MCF 10A (cell line): ENCODE measurements at regions not wholly inside any gene's neighbourhood (a gene's known extent, or its start where the extent isn't known, plus 50 kb on each side); places are given as distances from the start of the nearest gene placed in this dataset.
A peak's percentile ranks its signal among the peaks of the same experiment; 100 is the strongest.

Experiments used
- BruUV-seq: library from RNA; stranded (reverse); fragments of 400-500 nt; replicated peaks from 2 replicates; lab custom pipeline; 2021; lab: Mats Ljungman, UMichigan
- CTCF ChIA-PET: fragments of 300-600 bp; sonication (Branson Sonifier 250); formaldehyde crosslinking; extraction: SDS; loops from one replicate; lab custom pipeline; 2021; ENCODE audit warnings: antibody characterized with exemption, inconsistent platforms; lab: Yijun Ruan, JAX
- POLR2A ChIA-PET: fragments of 300-600, 350-650 bp; sonication (Branson Sonifier 250); formaldehyde crosslinking; extraction: SDS; loops from one replicate; lab custom pipeline; 2020; ENCODE audit warnings: antibody characterized with exemption, inconsistent platforms; lab: Yijun Ruan, JAX
- DNase-seq: peaks from one replicate; pipeline ENCODE4 v3.0.0-alpha.2; 2018; ENCODE audit not compliant: unreplicated experiment
- H3K27ac Mint-ChIP-seq: one replicate; pipeline ENCODE4 v1.8.0; 2022; ENCODE audit warnings: mild to moderate bottlenecking, low read depth, mixed read lengths; ENCODE audit not compliant: unreplicated experiment
- H3K27me3 Mint-ChIP-seq: one replicate; pipeline ENCODE4 v1.8.0; 2022; ENCODE audit warnings: mixed read lengths; ENCODE audit not compliant: insufficient read depth, unreplicated experiment
- H3K36me3 Mint-ChIP-seq: one replicate; pipeline ENCODE4 v1.8.0; 2022; ENCODE audit warnings: mild to moderate bottlenecking, moderate library complexity, mixed read lengths; ENCODE audit not compliant: insufficient read depth, unreplicated experiment
- H3K4me1 Mint-ChIP-seq: one replicate; pipeline ENCODE4 v1.8.0; 2022; ENCODE audit warnings: mixed read lengths; ENCODE audit not compliant: insufficient read depth, unreplicated experiment
- H3K4me3 Mint-ChIP-seq: one replicate; pipeline ENCODE4 v1.8.0; 2022; ENCODE audit warnings: mild to moderate bottlenecking, moderate library complexity, mixed read lengths; ENCODE audit not compliant: unreplicated experiment
- H3K9me3 Mint-ChIP-seq: one replicate; pipeline ENCODE4 v1.8.0; 2022; ENCODE audit warnings: mixed read lengths; ENCODE audit not compliant: unreplicated experiment
- intact Hi-C: fragments of 100-400 bp; cut with micrococcal nuclease; formaldehyde crosslinking; loops from 2 replicates; pipeline ENCODE4 v1.14.1; 2022
- TF ChIP-seq, protein P1 (sequence below): fragments of 200-600 bp; IDR thresholded peaks from one replicate; pipeline ENCODE4 v1.8.0; 2022; ENCODE audit warnings: antibody characterized with exemption, mild to moderate bottlenecking; ENCODE audit not compliant: unreplicated experiment

DNA sequence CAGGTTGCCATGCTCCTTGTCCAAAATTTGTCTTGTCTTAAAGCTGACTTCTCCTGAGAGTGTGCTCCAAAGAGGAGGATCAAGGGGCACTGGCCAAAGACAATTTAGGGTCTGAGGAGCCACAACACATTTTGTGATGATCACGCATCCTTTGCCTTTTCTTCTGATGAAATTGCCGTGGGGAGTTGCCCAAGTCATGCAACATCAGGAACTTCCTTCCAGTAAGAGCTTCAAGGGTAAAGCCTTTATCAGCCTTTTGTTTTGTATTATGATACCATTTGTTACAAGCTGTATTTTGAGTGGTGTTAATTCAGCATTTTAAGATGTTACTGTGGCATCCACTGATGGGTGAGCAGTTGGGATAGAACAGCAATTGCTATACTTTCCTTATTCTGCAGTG lies 131.2 kb upstream of the MKI67 start:
- no peak for DNase-seq
- TF ChIP-seq, protein P1, sequence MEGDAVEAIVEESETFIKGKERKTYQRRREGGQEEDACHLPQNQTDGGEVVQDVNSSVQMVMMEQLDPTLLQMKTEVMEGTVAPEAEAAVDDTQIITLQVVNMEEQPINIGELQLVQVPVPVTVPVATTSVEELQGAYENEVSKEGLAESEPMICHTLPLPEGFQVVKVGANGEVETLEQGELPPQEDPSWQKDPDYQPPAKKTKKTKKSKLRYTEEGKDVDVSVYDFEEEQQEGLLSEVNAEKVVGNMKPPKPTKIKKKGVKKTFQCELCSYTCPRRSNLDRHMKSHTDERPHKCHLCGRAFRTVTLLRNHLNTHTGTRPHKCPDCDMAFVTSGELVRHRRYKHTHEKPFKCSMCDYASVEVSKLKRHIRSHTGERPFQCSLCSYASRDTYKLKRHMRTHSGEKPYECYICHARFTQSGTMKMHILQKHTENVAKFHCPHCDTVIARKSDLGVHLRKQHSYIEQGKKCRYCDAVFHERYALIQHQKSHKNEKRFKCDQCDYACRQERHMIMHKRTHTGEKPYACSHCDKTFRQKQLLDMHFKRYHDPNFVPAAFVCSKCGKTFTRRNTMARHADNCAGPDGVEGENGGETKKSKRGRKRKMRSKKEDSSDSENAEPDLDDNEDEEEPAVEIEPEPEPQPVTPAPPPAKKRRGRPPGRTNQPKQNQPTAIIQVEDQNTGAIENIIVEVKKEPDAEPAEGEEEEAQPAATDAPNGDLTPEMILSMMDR, result no peak
- CTCF ChIA-PET, result no interaction called here
- H3K4me3 Mint-ChIP-seq, result no peak overlapping the region
- H3K9me3 Mint-ChIP-seq, result no peaks in the 10 kb centered on the region
- no peaks in the 10 kb centered on the region for H3K27me3 Mint-ChIP-seq
- no peaks in the 10 kb centered on the region for H3K36me3 Mint-ChIP-seq
- intact Hi-C loops, result no loop called here
- BruUV-seq, result no TSS peak
- H3K27ac Mint-ChIP-seq, result no peak overlapping the region
- peaks cover 14% of the 10 kb centered on the region for H3K4me1 Mint-ChIP-seq
- POLR2A ChIA-PET, result no interaction called here

DNA sequence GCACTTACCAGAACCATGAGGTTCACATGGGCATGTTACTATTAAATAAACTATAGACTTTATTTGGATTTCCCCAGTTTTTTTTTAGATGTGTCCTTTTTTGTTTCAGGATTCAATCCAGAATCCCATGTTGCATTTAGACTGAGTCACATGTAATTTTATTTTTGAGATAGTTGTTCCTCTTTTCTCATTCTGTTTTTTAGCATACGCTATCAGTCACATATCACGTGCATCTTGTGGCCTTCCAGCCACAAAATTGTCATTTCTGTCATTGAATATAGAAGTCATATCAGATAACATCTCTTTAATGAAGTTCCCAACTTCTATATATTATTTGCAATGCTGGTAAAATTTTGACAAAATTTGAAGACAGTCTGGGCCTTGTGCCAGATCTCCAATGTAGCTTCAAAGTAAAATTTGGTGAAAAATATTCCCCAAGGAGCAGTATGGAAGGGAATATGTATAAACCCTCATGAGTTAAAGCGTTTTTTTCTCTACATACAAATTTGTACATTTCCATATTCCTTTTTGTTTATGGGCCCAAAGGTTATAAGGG lies 132.3 kb upstream of the MKI67 start:
- intact Hi-C loops, result no loop called here
- BruUV-seq, result no TSS peak
- no peak overlapping the region for H3K27ac Mint-ChIP-seq
- H3K27me3 Mint-ChIP-seq, result no peaks in the 10 kb centered on the region
- H3K4me3 Mint-ChIP-seq, result no peak overlapping the region
- ChIA-PET CTCF (interaction anchor here (0.6 kb wide), 1 partner anchor 517 kb away, joined by 3 read pairs; no protein-coding TSS in a partner anchor), POLR2A (no interaction called here)
- H3K4me1 Mint-ChIP-seq, result peaks cover 14% of the 10 kb centered on the region
- H3K36me3 Mint-ChIP-seq, result no peaks in the 10 kb centered on the region
- TF ChIP-seq, protein P1, result no peak
- DNase-seq, result no peak
- H3K9me3 Mint-ChIP-seq, result no peaks in the 10 kb centered on the region

DNA sequence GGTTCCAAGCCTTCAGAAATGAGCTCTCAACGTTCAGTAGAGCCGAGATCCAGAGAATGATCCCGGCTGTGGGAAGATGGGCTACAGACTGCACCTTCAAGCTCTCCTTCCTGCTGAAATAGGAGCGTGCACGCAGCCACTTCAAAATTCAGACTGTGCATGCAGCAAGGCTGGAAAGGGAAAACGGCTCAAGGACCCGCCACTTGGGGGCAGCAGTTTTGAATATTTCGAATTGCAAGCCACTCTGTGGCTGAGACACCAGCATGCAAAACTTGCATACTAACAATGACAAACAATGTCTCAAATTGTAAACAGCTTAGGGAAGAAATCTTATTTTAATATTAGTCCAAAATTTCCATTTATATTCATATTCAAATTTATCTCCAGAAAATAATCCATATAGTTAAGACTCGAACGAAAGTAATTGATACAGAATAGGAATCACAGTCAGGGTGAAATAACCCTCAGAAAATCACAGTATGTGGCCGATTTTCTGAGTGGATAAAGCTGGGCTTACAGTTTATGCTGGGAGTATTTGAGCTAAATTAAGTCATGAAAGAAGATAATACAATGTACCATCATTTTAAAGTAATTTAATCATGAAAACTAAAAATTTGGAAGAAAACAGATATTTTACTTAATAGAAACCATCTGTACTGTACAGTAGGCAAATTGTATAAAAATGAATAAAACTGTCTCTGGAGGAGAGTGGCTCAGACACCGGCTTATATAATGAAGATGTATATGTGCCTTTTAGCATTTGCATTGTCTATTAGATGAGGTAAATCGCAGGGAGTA lies 137.9 kb upstream of the MKI67 start:
- TF ChIP-seq, protein P1, result peak; percentile 64
- H3K36me3 Mint-ChIP-seq, result no peaks in the 10 kb centered on the region
- no TSS peak for BruUV-seq
- intact Hi-C loops, result loop anchor here (2.0 to 5.0 kb wide), 2 partner anchors 267 to 593 kb away; no protein-coding TSS in a partner anchor
- H3K4me3 Mint-ChIP-seq, result no peak overlapping the region
- no peaks in the 10 kb centered on the region for H3K9me3 Mint-ChIP-seq
- no peaks in the 10 kb centered on the region for H3K4me1 Mint-ChIP-seq
- H3K27ac Mint-ChIP-seq, result no peak overlapping the region
- CTCF ChIA-PET, result interaction anchor here (0.6 to 2.2 kb wide), 38 partner anchors 9 to 1923 kb away, joined by 3 to 16 read pairs (median 4); no protein-coding TSS in a partner anchor
- peak; percentile 60 for DNase-seq
- POLR2A ChIA-PET, result interaction anchor here (0.6 kb wide), 1 partner anchor 536 kb away, joined by 3 read pairs; no protein-coding TSS in a partner anchor
- H3K27me3 Mint-ChIP-seq, result no peaks in the 10 kb centered on the region

DNA sequence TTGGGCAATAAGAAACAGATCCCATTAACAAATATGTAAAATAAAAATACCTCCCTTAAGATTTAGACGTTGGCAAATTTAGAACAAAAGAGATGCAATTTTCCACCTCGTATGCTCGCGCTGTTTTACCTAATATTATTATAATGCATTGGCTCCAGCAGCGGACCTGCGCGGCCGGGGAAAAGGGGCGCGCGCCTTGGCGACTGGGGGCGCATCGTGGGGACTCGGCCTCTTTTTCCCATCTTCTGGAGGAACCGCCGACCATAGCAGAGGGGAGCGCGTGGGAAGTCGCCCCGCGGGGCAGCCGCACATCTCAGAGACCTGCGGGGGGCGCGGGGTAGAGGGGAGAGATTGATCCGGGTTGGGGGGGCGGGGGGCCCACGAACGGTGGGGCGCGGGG lies 139.4 kb upstream of the MKI67 start:
- BruUV-seq, result no TSS peak
- H3K27me3 Mint-ChIP-seq, result peaks cover 9% of the 10 kb centered on the region
- intact Hi-C loops, result loop anchor here (2.0 to 5.0 kb wide), 2 partner anchors 265 to 1862 kb away; no protein-coding TSS in a partner anchor
- H3K36me3 Mint-ChIP-seq, result no peaks in the 10 kb centered on the region
- H3K4me3 Mint-ChIP-seq, result no peak overlapping the region
- TF ChIP-seq, protein P1, result no peak
- no peak for DNase-seq
- H3K4me1 Mint-ChIP-seq, result no peaks in the 10 kb centered on the region
- ChIA-PET CTCF (no interaction called here), POLR2A (no interaction called here)
- H3K9me3 Mint-ChIP-seq, result no peaks in the 10 kb centered on the region
- no peak overlapping the region for H3K27ac Mint-ChIP-seq
